H1 (cell line): ENCODE measurements at regions not wholly inside any gene's neighbourhood (a gene's known extent, or its start where the extent isn't known, plus 50 kb on each side); places are given as distances from the start of the nearest gene placed in this dataset.

Experiments used
- CTCF ChIA-PET: fragments of 300-600 bp; sonication (Branson Sonifier 250); formaldehyde crosslinking; loops from one replicate; lab custom pipeline; 2021; ENCODE audit not compliant: partially characterized antibody; lab: Charles Lee
- POLR2A ChIA-PET: fragments of 300-600 bp; sonication (Branson Sonifier 250); formaldehyde crosslinking; loops from one replicate; lab custom pipeline; 2021; ENCODE audit warnings: inconsistent platforms; ENCODE audit not compliant: partially characterized antibody; lab: Charles Lee
- DNase-seq, 2 experiments: peaks; one replicate each; pipeline versions ENCODE4 v3.0.0 to v3.0.0-alpha.2; 2010 to 2022; ENCODE audit warnings: low spot score in 2 of 2, low read depth in 1 of 2, mixed read lengths in 1 of 2
- FAIRE-seq: peaks from 2 replicates; lab custom pipeline; 2011; peaks lifted over from hg19 to GRCh38; lab: Jason Lieb, UNC
- H2AFZ ChIP-seq: 2 replicates; pipeline ENCODE4 v1.8.1; 2012; ENCODE audit warnings: low read length, inconsistent platforms
- H2AK5ac ChIP-seq: 2 replicates; pipeline ENCODE4 v1.6.1; 2013; ENCODE audit warnings: low read depth, low read length
- H2BK120ac ChIP-seq: replicated peaks from 2 replicates; pipeline ENCODE3; 2013; ENCODE audit warnings: low read depth, low read length, inconsistent platforms
- H2BK12ac ChIP-seq: 2 replicates; pipeline ENCODE4 v1.6.1; 2013; ENCODE audit warnings: low read depth, low read length
- H2BK15ac ChIP-seq: 2 replicates; pipeline ENCODE4 v1.6.1; 2013; ENCODE audit warnings: low read length
- H2BK20ac ChIP-seq: 2 replicates; pipeline ENCODE4 v1.6.1; 2013; ENCODE audit warnings: low read length
- H2BK5ac ChIP-seq: 2 replicates; pipeline ENCODE4 v1.6.1; 2013; ENCODE audit warnings: low read depth, low read length
- H3K14ac ChIP-seq: 2 replicates; pipeline ENCODE4 v1.6.1; 2013; ENCODE audit warnings: inconsistent platforms; ENCODE audit not compliant: insufficient read length
- H3K18ac ChIP-seq: 2 replicates; pipeline ENCODE4 v1.6.1; 2013; ENCODE audit warnings: low read length; ENCODE audit errors: extremely low read depth
- H3K23ac ChIP-seq: 2 replicates; pipeline ENCODE4 v1.6.1; 2013; ENCODE audit warnings: inconsistent platforms; ENCODE audit not compliant: insufficient read length
- H3K23me2 ChIP-seq: 2 replicates; pipeline ENCODE4 v1.6.1; 2013; ENCODE audit warnings: low read depth, low read length
- H3K27ac ChIP-seq: 2 replicates; pipeline ENCODE4 v1.6.1; 2011; ENCODE audit warnings: low read depth, low read length, inconsistent platforms
- H3K27me3 ChIP-seq, 4 experiments: replicated peaks in 1 of 4; 1 replicate in 1 of 4; 2 replicates in 3 of 4; pipeline versions ENCODE4 v1.6.1 to v1.8.1; 2011 to 2013; ENCODE audit warnings: low read length in 3 of 4, mild to moderate bottlenecking in 3 of 4, inconsistent platforms in 2 of 4, mixed read lengths in 2 of 4, moderate library complexity in 1 of 4; ENCODE audit not compliant: control insufficient read depth in 3 of 4, insufficient read depth in 3 of 4; ENCODE audit errors: extremely low read depth in 1 of 4
- H3K36me3 ChIP-seq, 4 experiments: 2 replicates each; pipeline versions ENCODE4 v1.6.1 to v1.8.1; 2011 to 2013; ENCODE audit warnings: mild to moderate bottlenecking in 4 of 4, low read length in 3 of 4, moderate library complexity in 2 of 4, control low read depth in 1 of 4, inconsistent platforms in 1 of 4; ENCODE audit not compliant: insufficient read depth in 4 of 4, control insufficient read depth in 2 of 4
- H3K4ac ChIP-seq: replicated peaks from 2 replicates; pipeline ENCODE3; 2013; ENCODE audit warnings: low read length, low read depth, mixed read lengths, inconsistent platforms; ENCODE audit not compliant: insufficient read length
- H3K4me1 ChIP-seq, 4 experiments: replicated peaks in 1 of 4; 1 replicate in 1 of 4; 2 replicates in 3 of 4; pipeline versions ENCODE4 v1.6.1 to v1.8.1; 2011 to 2013; ENCODE audit warnings: low read length in 3 of 4, inconsistent platforms in 2 of 4, mixed read lengths in 1 of 4; ENCODE audit not compliant: insufficient read depth in 4 of 4, control insufficient read depth in 3 of 4
- H3K4me2 ChIP-seq, 2 experiments: 2 replicates each; pipeline versions ENCODE4 v1.6.1 to v1.8.1; 2011 to 2013; ENCODE audit warnings: low read depth in 2 of 2, low read length in 2 of 2, control low read depth in 1 of 2, inconsistent platforms in 1 of 2, mild to moderate bottlenecking in 1 of 2; ENCODE audit not compliant: insufficient read depth in 1 of 2
- H3K4me3 ChIP-seq, 4 experiments: fragments of 200-600, 300-600 bp in 1 of 4; sonication (generic), shearing (Covaris generic), sonication (Bioruptor Twin) in 1 of 4; 2 replicates each; pipeline versions ENCODE4 v1.5.1 to v1.8.1; 2011 to 2016; ENCODE audit warnings: low read length in 4 of 4, low read depth in 3 of 4, control low read depth in 2 of 4, inconsistent platforms in 2 of 4, mild to moderate bottlenecking in 2 of 4, mixed read lengths in 1 of 4, moderate library complexity in 1 of 4; ENCODE audit not compliant: insufficient read depth in 2 of 4; ENCODE audit errors: extremely low read depth in 1 of 4
- H3K56ac ChIP-seq: replicated peaks from 2 replicates; pipeline ENCODE3; 2013; ENCODE audit warnings: low read depth, mild to moderate bottlenecking, mixed read lengths, low read length, inconsistent platforms; ENCODE audit not compliant: insufficient read length
- H3K79me1 ChIP-seq: 2 replicates; pipeline ENCODE4 v1.6.1; 2013; ENCODE audit warnings: low read depth, low read length, control low read depth
- H3K79me2 ChIP-seq, 2 experiments: 2 replicates each; pipeline versions ENCODE4 v1.6.1 to v1.8.1; 2012 to 2013; ENCODE audit warnings: low read length in 2 of 2, mild to moderate bottlenecking in 2 of 2, inconsistent platforms in 1 of 2; ENCODE audit not compliant: insufficient read depth in 2 of 2, control insufficient read depth in 1 of 2
- H3K9ac ChIP-seq, 4 experiments: replicated peaks in 1 of 4; 1 replicate in 1 of 4; 2 replicates in 3 of 4; pipeline versions ENCODE4 v1.6.1 to v1.8.1; 2011 to 2013; ENCODE audit warnings: low read depth in 3 of 4, low read length in 3 of 4, control low read depth in 2 of 4, mild to moderate bottlenecking in 2 of 4, moderate library complexity in 2 of 4, inconsistent platforms in 1 of 4; ENCODE audit errors: extremely low read depth in 1 of 4
- H3K9me3 ChIP-seq, 2 experiments: 2 replicates each; pipeline versions ENCODE4 v1.6.1 to v1.8.1; 2012 to 2013; ENCODE audit warnings: mild to moderate bottlenecking in 2 of 2, moderate library complexity in 2 of 2, control low read depth in 1 of 2, inconsistent platforms in 1 of 2, low read depth in 1 of 2, low read length in 1 of 2, mixed read lengths in 1 of 2; ENCODE audit not compliant: insufficient read depth in 2 of 2
- H4K20me1 ChIP-seq, 2 experiments: replicated peaks in 1 of 2; 2 replicates each; pipeline versions ENCODE3 to v1.8.1; 2011 to 2013; ENCODE audit warnings: inconsistent platforms in 2 of 2, low read length in 2 of 2, mild to moderate bottlenecking in 1 of 2; ENCODE audit not compliant: insufficient read depth in 2 of 2, control insufficient read depth in 1 of 2
- H4K5ac ChIP-seq: 2 replicates; pipeline ENCODE4 v1.6.1; 2013; ENCODE audit warnings: low read length, low read depth, mixed read lengths, inconsistent platforms; ENCODE audit not compliant: insufficient read length
- H4K8ac ChIP-seq: 2 replicates; pipeline ENCODE4 v1.8.0; 2013; ENCODE audit warnings: mild to moderate bottlenecking, moderate library complexity, low read length, inconsistent platforms; ENCODE audit not compliant: insufficient read depth; ENCODE audit errors: extremely low read depth
- H4K91ac ChIP-seq: replicated peaks from 2 replicates; pipeline ENCODE3; 2013; ENCODE audit warnings: low read length, mixed read lengths, inconsistent platforms; ENCODE audit not compliant: insufficient read length
- CEBPB ChIP-seq: IDR thresholded peaks from 2 replicates; pipeline ENCODE4 v1.6.1; 2012; ENCODE audit warnings: low read depth, low read length
- EP300 ChIP-seq, 2 experiments: IDR thresholded peaks; 1 replicate in 1 of 2; 2 replicates in 1 of 2; pipeline ENCODE4 v1.6.1; 2011 to 2012; ENCODE audit warnings: low read depth in 2 of 2, low read length in 2 of 2, mild to moderate bottlenecking in 2 of 2, borderline replicate concordance in 1 of 2, inconsistent platforms in 1 of 2, moderate library complexity in 1 of 2
- FOSL1 ChIP-seq: IDR thresholded peaks from 2 replicates; pipeline ENCODE4 v1.6.1; 2011; ENCODE audit warnings: mild to moderate bottlenecking, low read depth, low read length, moderate library complexity; ENCODE audit not compliant: insufficient read depth
- JUN ChIP-seq: IDR thresholded peaks from 2 replicates; pipeline ENCODE4 v1.6.1; 2011; ENCODE audit warnings: low read depth, mild to moderate bottlenecking, improper control_type of control experiment, low read length
- KDM1A ChIP-seq: fragments of 200-600, 300-600 bp; sonication (generic); IDR thresholded peaks from 2 replicates; pipeline ENCODE4 v1.7.1; 2016; ENCODE audit warnings: mild to moderate bottlenecking, low read length, borderline replicate concordance
- MAFK ChIP-seq: IDR thresholded peaks from 2 replicates; pipeline ENCODE4 v1.6.1; 2012; ENCODE audit warnings: low read depth, mild to moderate bottlenecking, improper control_type of control experiment, low read length
- POLR2A ChIP-seq, 2 experiments: IDR thresholded peaks; 1 replicate in 1 of 2; 2 replicates in 1 of 2; pipeline ENCODE4 v1.6.1; 2011; ENCODE audit warnings: low read depth in 2 of 2, low read length in 2 of 2, mild to moderate bottlenecking in 2 of 2; ENCODE audit errors: control extremely low read depth in 1 of 2
- SAP30 ChIP-seq: fragments of 300-600 bp; sonication (generic); IDR thresholded peaks from 2 replicates; pipeline ENCODE4 v1.7.1; 2012; ENCODE audit warnings: low read length, moderate library complexity, mild to moderate bottlenecking, inconsistent platforms; ENCODE audit not compliant: insufficient read depth, insufficient replicate concordance
- SIX5 ChIP-seq: IDR thresholded peaks from 2 replicates; pipeline ENCODE4 v1.6.1; 2011; ENCODE audit warnings: mild to moderate bottlenecking, low read depth, low read length
- SP4 ChIP-seq: IDR thresholded peaks from 2 replicates; pipeline ENCODE4 v1.6.1; 2012; ENCODE audit warnings: low read length, inconsistent platforms
- SUZ12 ChIP-seq: fragments of 200-600 bp; sonication (generic); IDR thresholded peaks from 2 replicates; pipeline ENCODE4 v1.6.1; 2012; ENCODE audit warnings: mild to moderate bottlenecking, inconsistent platforms, low read length, moderate library complexity, mixed read lengths
- TBP ChIP-seq: IDR thresholded peaks from 2 replicates; pipeline ENCODE4 v1.6.1; 2011; ENCODE audit warnings: low read depth, low read length, improper control_type of control experiment
- whole genome bisulfite sequencing, 2 experiments: shearing (Covaris generic) in 1 of 2; methylation state at CpG; one replicate each; pipeline versions ENCODE4 v1.1.6 to v1.1.7; 2013 to 2015; ENCODE audit warnings: low lambda C conversion rate in 2 of 2, mixed read lengths in 2 of 2, inconsistent platforms in 1 of 2, low coverage in 1 of 2, missing lambda C conversion rate in 1 of 2; ENCODE audit not compliant: insufficient replicate concordance in 2 of 2, insufficient coverage in 1 of 2, insufficient read length in 1 of 2; ENCODE audit errors: extremely low coverage in 1 of 2, missing lambda C conversion rate in 1 of 2; 5-methylcytosine and 5-hydroxymethylcytosine counted together

- POLR2A ChIA-PET, result no interaction called here
- H2BK120ac ChIP-seq, result no peak overlapping the region
- H3K4me2 ChIP-seq, result no peak overlapping the region
- H2BK15ac ChIP-seq, result no peak overlapping the region
- no peaks in the 10 kb centered on the region for H3K79me2 ChIP-seq
- H3K79me1 ChIP-seq, result no peaks in the 10 kb centered on the region
- H2AFZ ChIP-seq, result no peak overlapping the region
- no peaks in the 10 kb centered on the region for H3K4me1 ChIP-seq
- no peak for DNase-seq
- no peak overlapping the region for H3K56ac ChIP-seq
- H3K23ac ChIP-seq, result no peak overlapping the region
- H3K4me3 ChIP-seq, result no peak overlapping the region
- FAIRE-seq, result no peak
- no peak overlapping the region for H4K5ac ChIP-seq
- H3K14ac ChIP-seq, result no peak overlapping the region
- H3K4ac ChIP-seq, result no peak overlapping the region
- peaks cover 0 to 24% of the 10 kb centered on the region in 2 experiments; a peak in 3 of 4 replicates for H3K9me3 ChIP-seq
- TF ChIP-seq CEBPB, result no peak
- TF ChIP-seq KDM1A, result no peak
- no peak for TF ChIP-seq SUZ12
- no peak for TF ChIP-seq SIX5
- no peak for TF ChIP-seq SP4
- no peak for TF ChIP-seq TBP
- no peak for TF ChIP-seq EP300 (IDR thresholded peaks at IDR 0.05; ENCODE audit: borderline replicate concordance in 1 of 2, low read depth in 2 of 2, low read length in 2 of 2)
- TF ChIP-seq FOSL1, result no peak
- TF ChIP-seq JUN, result no peak
- TF ChIP-seq SAP30, result no peak
- no peak for TF ChIP-seq MAFK
- no peak for TF ChIP-seq POLR2A (IDR thresholded peaks at IDR 0.05; ENCODE audit: control extremely low read depth in 1 of 2, low read depth in 2 of 2, low read length in 2 of 2)
- no peak overlapping the region for H2AK5ac ChIP-seq
- WGBS, 2 experiments, result 90% methylated on average over 3 of the region's 3 CpGs; no CpG with 5 or more reads in 1 of the 2 experiments
- H3K23me2 ChIP-seq, result no peaks in the 10 kb centered on the region
- no peak overlapping the region for H3K9ac ChIP-seq
- H4K8ac ChIP-seq, result no peak overlapping the region
- no peak overlapping the region for H2BK5ac ChIP-seq
- H3K36me3 ChIP-seq, result no peaks in the 10 kb centered on the region
- H3K18ac ChIP-seq, result no peak overlapping the region
- no peak overlapping the region for H2BK12ac ChIP-seq
- CTCF ChIA-PET, result no interaction called here
- no peak overlapping the region for H2BK20ac ChIP-seq
- H4K20me1 ChIP-seq, result no peaks in the 10 kb centered on the region
- no peaks in the 10 kb centered on the region for H3K27me3 ChIP-seq
- H4K91ac ChIP-seq, result no peak overlapping the region
- no peak overlapping the region for H3K27ac ChIP-seq
Measured at GRCh38 chrY:21021811-21022210, 265.9 kb downstream of the RPS4Y2 start.
